NCI-H69 (cell line): ENCODE measurements at regions not wholly inside any gene's neighbourhood (a gene's known extent, or its start where the extent isn't known, plus 50 kb on each side); places are given as distances from the start of the nearest gene placed in this dataset.

ENCODE experiments used
- DNase-seq: peaks from one replicate; lab custom pipeline; 2025; lab: John Stamatoyannopoulos, UW

DNA sequence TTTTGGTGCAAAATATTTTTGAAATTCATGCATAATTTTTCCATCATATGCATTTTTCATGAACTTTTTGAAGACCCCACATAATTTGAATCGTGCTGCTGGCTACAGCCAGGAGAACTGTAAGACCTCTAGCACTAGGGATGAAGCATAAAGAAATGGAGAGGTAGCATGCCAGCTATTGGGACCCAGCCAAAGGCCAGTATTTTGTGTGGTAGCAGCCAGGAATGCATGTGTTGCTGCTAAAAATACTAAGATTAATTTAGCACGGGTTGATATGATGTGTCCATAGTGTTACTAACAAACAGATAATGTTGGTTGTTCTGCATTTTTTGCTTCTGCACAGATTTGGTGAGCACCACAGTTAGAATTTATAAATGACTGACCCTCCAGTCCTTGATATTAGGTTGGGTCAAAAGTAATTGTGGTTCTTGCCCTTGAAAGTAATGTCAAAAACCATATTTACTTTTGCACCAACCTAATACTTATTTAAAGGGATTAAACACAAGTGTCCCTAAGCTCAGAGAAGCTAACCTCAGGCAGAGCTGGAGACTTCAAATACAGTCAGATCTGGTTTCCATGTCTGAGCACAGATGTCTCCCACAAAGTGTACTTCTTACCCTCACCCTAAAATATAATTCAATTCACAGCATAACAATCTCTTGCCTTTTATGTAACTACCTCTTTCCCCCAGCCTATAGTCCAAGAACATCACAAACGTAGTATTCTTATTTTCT lies 54.1 kb upstream of the NPSR1 start:
- DNase-seq, result no peak
